HepG2 (cell line): ENCODE measurements at regions not wholly inside any gene's neighbourhood (a gene's known extent, or its start where the extent isn't known, plus 50 kb on each side); places are given as distances from the start of the nearest gene placed in this dataset.
A peak's percentile ranks its signal among the peaks of the same experiment; 100 is the strongest.

ENCODE experiments used
- BRCA1 ChIP-seq: sonication (generic); formaldehyde crosslinking; IDR thresholded peaks from 2 replicates; pipeline ENCODE4 v1.4.0; 2020; ENCODE audit warnings: missing genetic modification reagents
- IRF2 ChIP-seq: IDR thresholded peaks from 2 replicates; pipeline ENCODE4 v1.6.1; 2018; ENCODE audit warnings: missing genetic modification reagents, missing compliant biosample characterization
- JUN ChIP-seq: sonication (generic); formaldehyde crosslinking; IDR thresholded peaks from 2 replicates; pipeline ENCODE4 v1.4.0; 2020; ENCODE audit warnings: mild to moderate bottlenecking, missing genetic modification reagents
- KLF13 ChIP-seq: sonication (generic); formaldehyde crosslinking; IDR thresholded peaks from 2 replicates; pipeline ENCODE4 v1.4.0; 2020; ENCODE audit warnings: mild to moderate bottlenecking, missing genetic modification reagents
- MAFK ChIP-seq, 2 experiments: IDR thresholded peaks in 1 of 2; conservative IDR thresholded peaks in 1 of 2; 2 replicates each; pipeline ENCODE4 v1.6.1; 2011; ENCODE audit warnings: improper control_type of control experiment in 2 of 2, low read length in 2 of 2
- MED1 ChIP-seq: sonication (generic); formaldehyde crosslinking; IDR thresholded peaks from 2 replicates; pipeline ENCODE4 v1.4.0; 2020; ENCODE audit warnings: missing genetic modification reagents
- MEIS1 ChIP-seq: sonication (generic); formaldehyde crosslinking; IDR thresholded peaks from 2 replicates; pipeline ENCODE4 v1.9.0; 2021; ENCODE audit warnings: mild to moderate bottlenecking, missing genetic modification reagents, moderate library complexity, borderline replicate concordance
- MLXIP ChIP-seq: sonication (generic); formaldehyde crosslinking; IDR thresholded peaks from 2 replicates; pipeline ENCODE4 v1.9.0; 2021; ENCODE audit warnings: missing genetic modification reagents, borderline replicate concordance
- RBFOX2 ChIP-seq: fragments of 200-400 bp; formaldehyde crosslinking; IDR thresholded peaks from 2 replicates; pipeline ENCODE4 v1.6.1; 2017; ENCODE audit warnings: low read depth, mild to moderate bottlenecking, low read length
- SOX6 ChIP-seq, 2 experiments: fragments of 450-650 bp in 1 of 2; sonication (generic) in 1 of 2; formaldehyde crosslinking in 1 of 2; IDR thresholded peaks; 2 replicates each; pipeline versions ENCODE4 v1.4.0 to v1.6.1; 2017 to 2020; ENCODE audit warnings: antibody characterized with exemption in 1 of 2, mild to moderate bottlenecking in 1 of 2, missing genetic modification reagents in 1 of 2
- TBX3 ChIP-seq: fragments of 450-650 bp; IDR thresholded peaks from 2 replicates; pipeline ENCODE4 v1.6.1; 2017; ENCODE audit warnings: antibody characterized with exemption, mild to moderate bottlenecking, inconsistent platforms, borderline replicate concordance
- THAP11 ChIP-seq: IDR thresholded peaks from 2 replicates; pipeline ENCODE4 v1.6.1; 2016; ENCODE audit warnings: missing biosample characterization, missing genetic modification reagents
- ZNF101 ChIP-seq: sonication (generic); formaldehyde crosslinking; IDR thresholded peaks from 2 replicates; pipeline ENCODE4 v1.4.0; 2020; ENCODE audit warnings: mild to moderate bottlenecking, low read depth, missing genetic modification reagents, borderline replicate concordance
- ZNF12 ChIP-seq: sonication (generic); formaldehyde crosslinking; IDR thresholded peaks from 2 replicates; pipeline ENCODE4 v1.5.0; 2020; ENCODE audit warnings: missing genetic modification reagents
- ZNF44 ChIP-seq: sonication (generic); formaldehyde crosslinking; IDR thresholded peaks from 2 replicates; pipeline ENCODE4 v1.5.1; 2020; ENCODE audit warnings: mild to moderate bottlenecking, missing genetic modification reagents
- ZNF709 ChIP-seq: sonication (generic); formaldehyde crosslinking; IDR thresholded peaks from 2 replicates; pipeline ENCODE4 v1.5.0; 2020; ENCODE audit warnings: mild to moderate bottlenecking, missing genetic modification reagents
- TF ChIP-seq, protein P1 (sequence below): sonication (generic); formaldehyde crosslinking; IDR thresholded peaks from 2 replicates; pipeline ENCODE4 v1.4.0; 2020; ENCODE audit warnings: missing genetic modification reagents, borderline replicate concordance
- TF ChIP-seq, protein P2 (sequence below), 2 experiments: IDR thresholded peaks; 2 replicates each; pipeline ENCODE4 v1.6.1; 2011 to 2012; ENCODE audit warnings: low read length in 2 of 2, borderline replicate concordance in 1 of 2, low read depth in 1 of 2, mild to moderate bottlenecking in 1 of 2, moderate library complexity in 1 of 2
- TF ChIP-seq, protein P3 (sequence below): sonication (generic); formaldehyde crosslinking; IDR thresholded peaks from 2 replicates; pipeline ENCODE4 v1.5.0; 2020; ENCODE audit warnings: missing genetic modification reagents, mild to moderate bottlenecking, borderline replicate concordance

DNA sequence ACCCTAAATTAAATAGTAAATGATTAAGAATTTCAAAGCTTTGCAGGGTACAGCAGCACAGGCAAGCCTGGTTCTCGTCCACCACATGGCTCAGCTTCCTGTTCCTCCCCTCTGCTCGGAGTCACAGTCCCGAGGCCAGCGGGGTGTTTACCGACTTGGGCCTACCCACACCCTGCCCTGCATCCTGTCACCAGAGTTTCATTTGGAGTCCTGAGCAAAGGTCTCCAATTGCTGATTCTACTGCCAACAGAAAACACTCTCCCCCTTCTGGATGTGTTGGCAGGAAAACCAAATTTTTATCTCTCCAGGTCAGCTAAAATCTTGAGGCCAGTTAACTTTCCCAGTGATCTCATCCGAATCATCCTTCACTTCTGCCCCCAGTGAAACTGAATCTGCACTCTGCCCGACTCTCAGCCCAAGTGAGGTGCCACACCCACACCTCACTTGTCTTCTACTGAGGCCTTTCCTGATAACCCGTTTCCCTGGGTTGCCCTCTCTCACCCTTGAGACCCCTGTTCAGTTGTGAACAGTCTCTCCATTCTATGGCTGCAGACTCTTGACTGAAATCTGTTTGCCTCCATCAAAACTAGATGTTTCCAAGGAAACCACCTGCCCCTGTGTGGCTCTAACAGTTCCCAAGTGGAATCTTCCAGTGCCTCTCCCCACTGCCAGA, 71.2 kb downstream of the VCPKMT start (continued):
- TF ChIP-seq, protein P1, sequence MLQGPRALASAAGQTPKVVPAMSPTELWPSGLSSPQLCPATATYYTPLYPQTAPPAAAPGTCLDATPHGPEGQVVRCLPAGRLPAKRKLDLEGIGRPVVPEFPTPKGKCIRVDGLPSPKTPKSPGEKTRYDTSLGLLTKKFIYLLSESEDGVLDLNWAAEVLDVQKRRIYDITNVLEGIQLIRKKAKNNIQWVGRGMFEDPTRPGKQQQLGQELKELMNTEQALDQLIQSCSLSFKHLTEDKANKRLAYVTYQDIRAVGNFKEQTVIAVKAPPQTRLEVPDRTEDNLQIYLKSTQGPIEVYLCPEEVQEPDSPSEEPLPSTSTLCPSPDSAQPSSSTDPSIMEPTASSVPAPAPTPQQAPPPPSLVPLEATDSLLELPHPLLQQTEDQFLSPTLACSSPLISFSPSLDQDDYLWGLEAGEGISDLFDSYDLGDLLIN (CRISPR knock-in tag), result peak; percentile 52; the same call in 1 of the 2 replicates
- TF ChIP-seq BRCA1 (CRISPR knock-in tag) (peak; percentile 31; the same call in 1 of the 2 replicates), ZNF12 (CRISPR knock-in tag) (peak; percentile 51; the same call in 1 of the 2 replicates), RBFOX2 (no peak), TBX3 (no peak), MED1 (CRISPR knock-in tag) (peak; percentile 86), ZNF709 (0 out of 2 replicates have a peak, but pooled peaks have one; percentile 70), JUN (CRISPR knock-in tag) (peak; percentile 77; the same call in 1 of the 2 replicates), MLXIP (CRISPR knock-in tag) (peak; percentile 50; the same call in 1 of the 2 replicates), SOX6 (IDR thresholded peaks at IDR 0.05) (no peak), SOX6 (CRISPR knock-in tag; IDR thresholded peaks at IDR 0.05) (peak; percentile 66), THAP11 (peak; percentile 51; the same call in 1 of the 2 replicates), ZNF101 (no peak), IRF2 (peak; percentile 56; the same call in 1 of the 2 replicates), MEIS1 (CRISPR knock-in tag) (0 out of 2 replicates have a peak, but pooled peaks have one; percentile 74), ZNF44 (no peak), KLF13 (no peak), MAFK (conservative IDR thresholded peaks at IDR 0.05 in 1 of 2, IDR thresholded peaks at IDR 0.05 in 1 of 2; ENCODE audit: low read length in 2 of 2) (no peak)
- TF ChIP-seq, protein P2, sequence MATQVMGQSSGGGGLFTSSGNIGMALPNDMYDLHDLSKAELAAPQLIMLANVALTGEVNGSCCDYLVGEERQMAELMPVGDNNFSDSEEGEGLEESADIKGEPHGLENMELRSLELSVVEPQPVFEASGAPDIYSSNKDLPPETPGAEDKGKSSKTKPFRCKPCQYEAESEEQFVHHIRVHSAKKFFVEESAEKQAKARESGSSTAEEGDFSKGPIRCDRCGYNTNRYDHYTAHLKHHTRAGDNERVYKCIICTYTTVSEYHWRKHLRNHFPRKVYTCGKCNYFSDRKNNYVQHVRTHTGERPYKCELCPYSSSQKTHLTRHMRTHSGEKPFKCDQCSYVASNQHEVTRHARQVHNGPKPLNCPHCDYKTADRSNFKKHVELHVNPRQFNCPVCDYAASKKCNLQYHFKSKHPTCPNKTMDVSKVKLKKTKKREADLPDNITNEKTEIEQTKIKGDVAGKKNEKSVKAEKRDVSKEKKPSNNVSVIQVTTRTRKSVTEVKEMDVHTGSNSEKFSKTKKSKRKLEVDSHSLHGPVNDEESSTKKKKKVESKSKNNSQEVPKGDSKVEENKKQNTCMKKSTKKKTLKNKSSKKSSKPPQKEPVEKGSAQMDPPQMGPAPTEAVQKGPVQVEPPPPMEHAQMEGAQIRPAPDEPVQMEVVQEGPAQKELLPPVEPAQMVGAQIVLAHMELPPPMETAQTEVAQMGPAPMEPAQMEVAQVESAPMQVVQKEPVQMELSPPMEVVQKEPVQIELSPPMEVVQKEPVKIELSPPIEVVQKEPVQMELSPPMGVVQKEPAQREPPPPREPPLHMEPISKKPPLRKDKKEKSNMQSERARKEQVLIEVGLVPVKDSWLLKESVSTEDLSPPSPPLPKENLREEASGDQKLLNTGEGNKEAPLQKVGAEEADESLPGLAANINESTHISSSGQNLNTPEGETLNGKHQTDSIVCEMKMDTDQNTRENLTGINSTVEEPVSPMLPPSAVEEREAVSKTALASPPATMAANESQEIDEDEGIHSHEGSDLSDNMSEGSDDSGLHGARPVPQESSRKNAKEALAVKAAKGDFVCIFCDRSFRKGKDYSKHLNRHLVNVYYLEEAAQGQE (IDR thresholded peaks at IDR 0.05; ENCODE audit: borderline replicate concordance in 1 of 2, low read depth in 1 of 2, low read length in 2 of 2), result peak in 1 of 2 experiments; percentile 35; a peak in 1 of 4 replicates
- TF ChIP-seq, protein P3, sequence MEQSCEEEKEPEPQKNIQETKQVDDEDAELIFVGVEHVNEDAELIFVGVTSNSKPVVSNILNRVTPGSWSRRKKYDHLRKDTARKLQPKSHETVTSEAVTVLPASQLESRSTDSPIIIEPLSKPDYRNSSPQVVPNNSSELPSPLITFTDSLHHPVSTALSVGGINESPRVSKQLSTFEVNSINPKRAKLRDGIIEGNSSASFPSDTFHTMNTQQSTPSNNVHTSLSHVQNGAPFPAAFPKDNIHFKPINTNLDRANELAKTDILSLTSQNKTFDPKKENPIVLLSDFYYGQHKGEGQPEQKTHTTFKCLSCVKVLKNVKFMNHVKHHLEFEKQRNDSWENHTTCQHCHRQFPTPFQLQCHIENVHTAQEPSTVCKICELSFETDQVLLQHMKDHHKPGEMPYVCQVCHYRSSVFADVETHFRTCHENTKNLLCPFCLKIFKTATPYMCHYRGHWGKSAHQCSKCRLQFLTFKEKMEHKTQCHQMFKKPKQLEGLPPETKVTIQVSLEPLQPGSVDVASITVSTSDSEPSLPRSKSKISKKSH (CRISPR knock-in tag), result peak; percentile 52; the same call in 1 of the 2 replicates
